Small intestine (tissue), 7 donors: ENCODE measurements at regions not wholly inside any gene's neighbourhood (a gene's known extent, or its start where the extent isn't known, plus 50 kb on each side); places are given as distances from the start of the nearest gene placed in this dataset.

Experiments used
- DNase-seq, 2 donors: peaks; one replicate each; pipeline versions ENCODE4 v3.0.0 to v3.0.0-alpha.2; 2013
- FAIRE-seq: peaks from 2 replicates; lab custom pipeline; 2012; peaks lifted over from hg19 to GRCh38; lab: Jason Lieb, UNC
- H3K27ac ChIP-seq, 3 donors: one replicate each; pipeline ENCODE4 v1.5.1; 2013; ENCODE audit warnings: low read length in 2 of 3, mild to moderate bottlenecking in 2 of 3, control low read depth in 1 of 3, inconsistent platforms in 1 of 3, low read depth in 1 of 3, moderate library complexity in 1 of 3
- H3K27me3 ChIP-seq, 3 donors: one replicate each; pipeline ENCODE4 v1.6.1; 2013; ENCODE audit warnings: low read length in 3 of 3, inconsistent platforms in 1 of 3; ENCODE audit not compliant: control insufficient read depth in 3 of 3, insufficient read depth in 3 of 3
- H3K36me3 ChIP-seq, 3 donors: one replicate each; pipeline ENCODE4 v1.6.1; 2013; ENCODE audit warnings: low read length in 3 of 3, inconsistent platforms in 1 of 3, low read depth in 1 of 3, mild to moderate bottlenecking in 1 of 3, moderate library complexity in 1 of 3; ENCODE audit not compliant: control insufficient read depth in 3 of 3, insufficient read depth in 2 of 3
- H3K4me1 ChIP-seq, 3 donors: one replicate each; pipeline ENCODE4 v1.6.1; 2013; ENCODE audit warnings: low read length in 2 of 3, inconsistent platforms in 1 of 3, low read depth in 1 of 3, mild to moderate bottlenecking in 1 of 3, moderate library complexity in 1 of 3; ENCODE audit not compliant: control insufficient read depth in 3 of 3, insufficient read depth in 2 of 3
- H3K4me3 ChIP-seq, 3 donors: one replicate each; pipeline ENCODE4 v1.5.1; 2013; ENCODE audit warnings: low read length in 3 of 3, control low read depth in 1 of 3, inconsistent platforms in 1 of 3, low read depth in 1 of 3, mild to moderate bottlenecking in 1 of 3, moderate library complexity in 1 of 3
- H3K9me3 ChIP-seq, 2 donors: one replicate each; pipeline ENCODE4 v1.6.1; 2013; ENCODE audit warnings: low read depth in 1 of 2, low read length in 1 of 2; ENCODE audit not compliant: control insufficient read depth in 2 of 2, insufficient read depth in 1 of 2
- WGBS, 3 donors: extraction: QIAGEN DNeasy Blood & Tissue Kit; methylation state at CpG; one replicate each; pipeline ENCODE4 v1.1.7; 2013; 5-methylcytosine and 5-hydroxymethylcytosine counted together
- donor health status: healthy with polysubstance abuse.
- donor health status: control.
- donor health status: control.
- donor health status: Bipolar disorder and iron deficiency.
- donor health status: healthy.

DNA sequence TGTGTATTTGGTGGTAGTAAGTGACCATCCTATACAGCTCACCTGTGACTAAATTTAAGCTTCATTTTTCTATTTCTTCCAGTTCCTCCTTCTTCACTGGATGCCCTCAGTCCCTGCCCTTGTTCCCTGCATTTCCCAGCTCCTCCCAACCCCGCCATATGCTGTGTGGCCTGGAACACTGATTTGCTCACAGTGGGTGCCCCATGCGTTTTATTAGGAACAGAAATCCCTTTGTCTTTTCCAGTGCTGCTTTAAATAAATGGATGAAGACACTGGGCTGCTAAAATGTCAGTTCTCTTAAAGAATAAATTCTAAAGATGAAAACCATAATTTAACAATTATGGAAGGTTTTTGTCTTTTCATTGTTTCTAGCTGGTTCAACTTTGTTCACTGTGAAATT lies 477.3 kb downstream of the DCDC2C start:
- no peaks in the 10 kb centered on the region for H3K27me3 ChIP-seq
- H3K4me1 ChIP-seq, result no peaks in the 10 kb centered on the region
- DNase-seq (no peak), FAIRE-seq (no peak)
- WGBS, 3 donors, result 65 to 74% (median 67%) methylated on average over 2 of the region's 2 CpGs
- H3K9me3 ChIP-seq, result peaks cover 0 to 29% of the 10 kb centered on the region in 2 donors
- H3K4me3 ChIP-seq, result no peak overlapping the region
- no peaks in the 10 kb centered on the region for H3K36me3 ChIP-seq
- H3K27ac ChIP-seq, result no peak overlapping the region

DNA sequence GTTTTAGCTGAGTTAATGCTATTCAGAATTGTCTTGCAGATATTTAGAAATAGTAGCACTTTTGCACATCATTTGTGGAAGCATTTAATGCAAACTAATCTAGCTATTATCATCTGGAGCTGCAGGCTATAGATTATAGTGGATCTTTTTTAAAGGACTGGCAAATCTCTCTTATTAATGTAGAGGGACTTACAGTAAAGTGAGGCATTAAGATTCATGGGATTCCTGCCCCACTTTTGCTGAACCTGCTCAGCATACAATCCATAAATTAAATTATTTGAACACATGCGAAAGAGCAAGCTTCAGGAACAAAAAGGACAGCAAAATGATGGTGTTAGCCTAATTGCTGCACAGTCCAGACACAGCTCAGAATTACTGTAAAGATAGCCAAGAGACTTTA lies 477.7 kb downstream of the DCDC2C start:
- Histone ChIP-seq H3K27ac (no peak overlapping the region), H3K27me3 (no peaks in the 10 kb centered on the region), H3K9me3 (peaks cover 0 to 27% of the 10 kb centered on the region in 2 donors), H3K4me3 (no peak overlapping the region), H3K4me1 (no peaks in the 10 kb centered on the region), H3K36me3 (no peaks in the 10 kb centered on the region)
- DNase-seq (no peak), FAIRE-seq (no peak)
- 91 to 96% (median 92%) methylated on average over 1 of the region's 1 CpG for WGBS, 3 donors

- peaks cover 0 to 32% of the 10 kb centered on the region in 2 donors for H3K9me3 ChIP-seq
- DNase-seq, result no peak
- WGBS, 3 donors, result 88 to 92% (median 89%) methylated on average over 2 of the region's 2 CpGs
- H3K36me3 ChIP-seq, result no peaks in the 10 kb centered on the region
- FAIRE-seq, result no peak
- no peak overlapping the region for H3K27ac ChIP-seq
- no peak overlapping the region for H3K4me3 ChIP-seq
- H3K4me1 ChIP-seq, result no peaks in the 10 kb centered on the region
- H3K27me3 ChIP-seq, result no peaks in the 10 kb centered on the region
Measured at GRCh38 chr2:4188561-4188960, 485.2 kb downstream of the DCDC2C start.

DNA sequence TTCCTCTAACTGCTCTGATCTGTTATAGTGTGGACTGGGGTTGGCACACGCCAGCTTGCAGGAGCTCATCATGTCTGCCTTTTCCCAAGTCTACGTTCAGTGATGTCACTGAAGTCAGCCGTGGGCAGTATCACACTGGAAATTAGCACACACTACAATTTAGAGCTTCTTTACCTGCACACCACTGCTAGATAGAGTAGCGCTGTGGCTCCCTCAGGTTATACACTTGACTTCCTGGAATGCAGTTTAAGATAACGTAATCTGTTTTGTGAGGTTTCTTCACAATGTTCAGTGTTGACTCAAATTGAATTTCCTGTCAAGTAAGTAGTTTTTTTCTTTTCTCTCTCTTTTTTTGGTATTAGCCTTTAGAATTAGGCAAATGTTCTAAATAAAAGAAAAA lies 487.2 kb downstream of the DCDC2C start:
- Histone ChIP-seq H3K4me3 (no peak overlapping the region), H3K27me3 (no peaks in the 10 kb centered on the region), H3K27ac (no peak overlapping the region), H3K9me3 (peaks cover 0 to 28% of the 10 kb centered on the region in 2 donors), H3K4me1 (no peaks in the 10 kb centered on the region), H3K36me3 (no peaks in the 10 kb centered on the region)
- DNase-seq (no peak), FAIRE-seq (no peak)
- 42 to 69% (median 49%) methylated on average over 5 of the region's 5 CpGs for WGBS, 3 donors

- FAIRE-seq (no peak), DNase-seq (no peak)
- peaks cover 3 to 26% of the 10 kb centered on the region in 2 donors for H3K9me3 ChIP-seq
Measured at GRCh38 chr2:4192119-4192518, 488.7 kb downstream of the DCDC2C start.

DNA sequence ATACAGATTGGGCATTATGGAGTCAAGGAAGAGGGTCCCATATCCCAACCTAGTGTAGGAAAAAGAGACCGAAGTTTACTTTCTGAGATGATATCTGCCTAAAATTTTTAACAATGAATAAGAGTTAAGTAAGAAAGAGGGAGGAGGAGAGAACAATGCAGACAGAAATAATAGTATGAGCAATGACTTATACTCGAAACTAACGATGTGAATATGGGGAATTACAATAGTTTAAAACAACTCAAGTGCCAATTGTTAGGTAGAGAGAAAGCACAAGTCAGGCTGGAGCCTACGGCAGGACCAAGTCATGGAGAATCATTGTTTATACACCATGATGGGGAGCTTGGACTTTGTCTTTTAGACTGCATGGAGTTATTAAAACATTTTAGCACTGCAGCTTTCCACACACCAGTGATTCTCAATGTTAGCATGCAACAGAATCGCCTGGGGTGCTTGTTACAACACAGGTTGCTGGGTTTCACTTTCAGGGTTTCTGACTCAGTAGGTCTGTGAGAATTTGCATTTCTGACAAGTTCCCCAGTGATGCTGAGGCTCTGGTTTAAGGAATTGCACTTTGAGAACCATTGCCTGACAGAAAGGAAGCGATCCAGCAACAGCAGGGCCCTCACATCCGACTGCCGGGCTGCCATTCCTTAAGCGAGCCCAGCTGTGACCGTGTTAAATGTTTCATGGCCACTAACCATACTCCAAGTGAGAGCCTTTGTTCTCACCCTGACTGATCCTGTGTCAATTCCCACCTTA lies 511.2 kb downstream of the DCDC2C start:
- no peak overlapping the region for H3K27ac ChIP-seq
- H3K4me3 ChIP-seq, result no peak overlapping the region
- H3K36me3 ChIP-seq, result no peaks in the 10 kb centered on the region
- WGBS, 3 donors, result 73 to 88% (median 85%) methylated on average over 10 of the region's 10 CpGs
- DNase-seq (no peak), FAIRE-seq (no peak)
- no peaks in the 10 kb centered on the region for H3K4me1 ChIP-seq
- peaks cover 0 to 5% of the 10 kb centered on the region in 2 donors for H3K9me3 ChIP-seq
- no peaks in the 10 kb centered on the region for H3K27me3 ChIP-seq

More at GRCh38 chr2:4192119-4192518, 488.7 kb downstream of the DCDC2C start:
- Histone ChIP-seq H3K4me3 (no peak overlapping the region), H3K4me1 (no peaks in the 10 kb centered on the region), H3K27me3 (no peaks in the 10 kb centered on the region), H3K36me3 (no peaks in the 10 kb centered on the region), H3K27ac (no peak overlapping the region)
- 85 to 94% (median 87%) methylated on average over 2 of the region's 2 CpGs for WGBS, 3 donors

- FAIRE-seq (no peak), DNase-seq (no peak)
Measured at GRCh38 chr2:4217737-4218136, 514.4 kb downstream of the DCDC2C start.

GRCh38 chr2:4219101-4219500 lies 515.7 kb downstream of the DCDC2C start:
- WGBS, 3 donors, result 75 to 87% (median 76%) methylated on average over 1 of the region's 1 CpG
- no peak for FAIRE-seq
- Histone ChIP-seq H3K27me3 (no peaks in the 10 kb centered on the region), H3K9me3 (peaks cover 0 to 2% of the 10 kb centered on the region in 2 donors), H3K4me3 (no peak overlapping the region), H3K27ac (no peak overlapping the region), H3K4me1 (no peaks in the 10 kb centered on the region), H3K36me3 (no peaks in the 10 kb centered on the region)
- DNase-seq, result no peak

More at GRCh38 chr2:4217737-4218136, 514.4 kb downstream of the DCDC2C start:
- Histone ChIP-seq H3K9me3 (no peaks in the 10 kb centered on the region), H3K27ac (no peak overlapping the region), H3K36me3 (no peaks in the 10 kb centered on the region), H3K4me1 (no peaks in the 10 kb centered on the region), H3K4me3 (no peak overlapping the region), H3K27me3 (no peaks in the 10 kb centered on the region)
- 74 to 81% (median 77%) methylated on average over 1 of the region's 1 CpG for WGBS, 3 donors
